ENCODE measurements at regions not wholly inside any gene's neighbourhood (a gene's known extent, or its start where the extent isn't known, plus 50 kb on each side); places are given as distances from the start of the nearest gene placed in this dataset.

GRCh38 chr4:92253550-92253949 lies 50.2 kb upstream of the GRID2 start:
- ATAC-seq (no peak), DNase-seq (no peak)
- intact Hi-C loops (cut with micrococcal nuclease), result no loop called here
